Neural cell (in vitro differentiated cells): ENCODE measurements at regions not wholly inside any gene's neighbourhood (a gene's known extent, or its start where the extent isn't known, plus 50 kb on each side); places are given as distances from the start of the nearest gene placed in this dataset.

Experiments used
- H2AFZ ChIP-seq: fragments of 200-600, 300-800 bp; sonication (generic), shearing (Covaris generic); 2 replicates; pipeline ENCODE4 v1.6.0; 2014; ENCODE audit warnings: low read depth, mild to moderate bottlenecking, antibody characterized with exemption, low read length, moderate library complexity
- H3F3A ChIP-seq: fragments of 200-600 bp; shearing (Covaris generic); 2 replicates; pipeline ENCODE4 v1.6.1; 2016; ENCODE audit warnings: mild to moderate bottlenecking, moderate library complexity, mixed read lengths, antibody characterized with exemption, low read length; ENCODE audit not compliant: insufficient read depth, poor library complexity, severe bottlenecking
- H3K27ac ChIP-seq: fragments of 200-600, 300-800 bp; sonication (generic), shearing (Covaris generic); 2 replicates; pipeline ENCODE4 v1.5.1; 2014; ENCODE audit warnings: mild to moderate bottlenecking, low read length, moderate library complexity
- H3K27me3 ChIP-seq: fragments of 300-800, 200-600 bp; sonication (generic), shearing (Covaris generic); 2 replicates; pipeline ENCODE4 v1.6.0; 2014; ENCODE audit warnings: mild to moderate bottlenecking, low read depth, low read length, moderate library complexity; ENCODE audit not compliant: insufficient read depth
- H3K36me3 ChIP-seq: fragments of 300-800, 200-600 bp; sonication (generic), shearing (Covaris generic); 2 replicates; pipeline ENCODE4 v1.5.1; 2014; ENCODE audit warnings: mild to moderate bottlenecking, antibody characterized with exemption, low read length, moderate library complexity; ENCODE audit not compliant: insufficient read depth
- H3K4me2 ChIP-seq: fragments of 300-800, 200-600 bp; sonication (generic), shearing (Covaris generic); 2 replicates; pipeline ENCODE4 v1.6.0; 2014; ENCODE audit warnings: mild to moderate bottlenecking, low read length
- H3K4me3 ChIP-seq: fragments of 300-800, 200-600 bp; sonication (generic), shearing (Covaris generic); 2 replicates; pipeline ENCODE4 v1.5.1; 2014; ENCODE audit warnings: mild to moderate bottlenecking, low read length, moderate library complexity
- H3K79me2 ChIP-seq: fragments of 200-600 bp; shearing (Covaris generic); replicated peaks from 2 replicates; pipeline ENCODE4 v1.6.0; 2014; ENCODE audit warnings: mild to moderate bottlenecking, low read length, moderate library complexity; ENCODE audit not compliant: insufficient read depth
- H3K9ac ChIP-seq: fragments of 300-800, 200-600 bp; sonication (generic), shearing (Covaris generic); 2 replicates; pipeline ENCODE4 v1.6.1; 2016; ENCODE audit warnings: mild to moderate bottlenecking, low read length, mixed read lengths
- H3K9me2 ChIP-seq: fragments of 200-600 bp; shearing (Covaris generic); 2 replicates; pipeline ENCODE4 v1.6.1; 2016; ENCODE audit warnings: mild to moderate bottlenecking, low read length, mixed read lengths; ENCODE audit not compliant: insufficient read depth
- H3K9me3 ChIP-seq: fragments of 200-600, 300-800 bp; sonication (generic), shearing (Covaris generic); 2 replicates; pipeline ENCODE4 v1.6.1; 2016; ENCODE audit warnings: mild to moderate bottlenecking, mixed run types, low read length, moderate library complexity, mixed read lengths
- H4K20me1 ChIP-seq: fragments of 200-600 bp; shearing (Covaris generic); 2 replicates; pipeline ENCODE4 v1.6.1; 2016; ENCODE audit warnings: mild to moderate bottlenecking, mixed run types; ENCODE audit not compliant: insufficient read depth
- EP300 ChIP-seq: fragments of 450-650 bp; conservative IDR thresholded peaks from 2 replicates; pipeline ENCODE4 v1.6.1; 2014; ENCODE audit warnings: antibody characterized with exemption, mild to moderate bottlenecking, moderate library complexity; ENCODE audit not compliant: poor library complexity, severe bottlenecking
- EZH2 ChIP-seq: fragments of 200-600, 300-800 bp; shearing (Covaris generic), sonication (generic); IDR thresholded peaks from 2 replicates; pipeline ENCODE4 v1.6.1; 2014; ENCODE audit warnings: antibody characterized with exemption, low read length, borderline replicate concordance, mild to moderate bottlenecking; ENCODE audit not compliant: insufficient read depth, poor library complexity, severe bottlenecking
- MXI1 ChIP-seq: fragments of 450-650 bp; conservative IDR thresholded peaks from 2 replicates; pipeline ENCODE4 v1.6.1; 2014; ENCODE audit warnings: antibody characterized with exemption, mild to moderate bottlenecking; ENCODE audit not compliant: poor library complexity, severe bottlenecking
- POLR2AphosphoS5 ChIP-seq: IDR thresholded peaks from 2 replicates; pipeline ENCODE4 v1.6.1; 2012
- RAD21 ChIP-seq: fragments of 450-650 bp; conservative IDR thresholded peaks from 2 replicates; pipeline ENCODE4 v1.6.1; 2014; ENCODE audit warnings: antibody characterized with exemption, mild to moderate bottlenecking, moderate library complexity
- SMC3 ChIP-seq: fragments of 450-650 bp; conservative IDR thresholded peaks from 2 replicates; pipeline ENCODE4 v1.6.1; 2014; ENCODE audit warnings: antibody characterized with exemption, mild to moderate bottlenecking, moderate library complexity; ENCODE audit not compliant: poor library complexity
- TAF1 ChIP-seq: IDR thresholded peaks from 2 replicates; pipeline ENCODE4 v1.6.1; 2012; ENCODE audit warnings: low read depth
- TF ChIP-seq, protein P1 (sequence below): fragments of 450-650 bp; IDR thresholded peaks from 2 replicates; pipeline ENCODE4 v1.5.1; 2014; ENCODE audit warnings: antibody characterized with exemption, mild to moderate bottlenecking, moderate library complexity; ENCODE audit not compliant: poor library complexity, severe bottlenecking
- TF ChIP-seq, protein P2 (sequence below): IDR thresholded peaks from 2 replicates; pipeline ENCODE4 v1.6.1; 2012; ENCODE audit warnings: borderline replicate concordance

DNA sequence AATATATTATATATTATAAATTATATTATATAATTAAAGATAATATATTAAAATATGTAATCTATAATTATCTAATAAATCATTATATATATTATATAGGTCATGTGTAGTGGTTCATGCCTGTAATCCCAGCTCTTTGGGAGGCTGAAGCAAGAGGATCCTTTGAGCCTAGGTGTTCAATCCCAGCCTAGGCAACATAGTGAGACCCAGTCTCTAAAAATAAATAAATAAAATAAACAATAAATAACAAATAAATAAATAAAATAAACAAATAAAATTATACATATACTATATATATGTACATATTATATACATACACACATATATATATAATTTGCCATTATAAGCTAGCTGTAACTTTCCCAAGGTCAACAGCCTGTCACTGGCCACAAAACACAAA lies 277.7 kb downstream of the SETD4 start:
- TF ChIP-seq, protein P1, sequence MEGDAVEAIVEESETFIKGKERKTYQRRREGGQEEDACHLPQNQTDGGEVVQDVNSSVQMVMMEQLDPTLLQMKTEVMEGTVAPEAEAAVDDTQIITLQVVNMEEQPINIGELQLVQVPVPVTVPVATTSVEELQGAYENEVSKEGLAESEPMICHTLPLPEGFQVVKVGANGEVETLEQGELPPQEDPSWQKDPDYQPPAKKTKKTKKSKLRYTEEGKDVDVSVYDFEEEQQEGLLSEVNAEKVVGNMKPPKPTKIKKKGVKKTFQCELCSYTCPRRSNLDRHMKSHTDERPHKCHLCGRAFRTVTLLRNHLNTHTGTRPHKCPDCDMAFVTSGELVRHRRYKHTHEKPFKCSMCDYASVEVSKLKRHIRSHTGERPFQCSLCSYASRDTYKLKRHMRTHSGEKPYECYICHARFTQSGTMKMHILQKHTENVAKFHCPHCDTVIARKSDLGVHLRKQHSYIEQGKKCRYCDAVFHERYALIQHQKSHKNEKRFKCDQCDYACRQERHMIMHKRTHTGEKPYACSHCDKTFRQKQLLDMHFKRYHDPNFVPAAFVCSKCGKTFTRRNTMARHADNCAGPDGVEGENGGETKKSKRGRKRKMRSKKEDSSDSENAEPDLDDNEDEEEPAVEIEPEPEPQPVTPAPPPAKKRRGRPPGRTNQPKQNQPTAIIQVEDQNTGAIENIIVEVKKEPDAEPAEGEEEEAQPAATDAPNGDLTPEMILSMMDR = no peak
- TF ChIP-seq MXI1 (no peak), SMC3 (no peak), RAD21 (no peak), EP300 (no peak), EZH2 (no peak), POLR2AphosphoS5 (no peak), TAF1 (no peak)
- TF ChIP-seq, protein P2, sequence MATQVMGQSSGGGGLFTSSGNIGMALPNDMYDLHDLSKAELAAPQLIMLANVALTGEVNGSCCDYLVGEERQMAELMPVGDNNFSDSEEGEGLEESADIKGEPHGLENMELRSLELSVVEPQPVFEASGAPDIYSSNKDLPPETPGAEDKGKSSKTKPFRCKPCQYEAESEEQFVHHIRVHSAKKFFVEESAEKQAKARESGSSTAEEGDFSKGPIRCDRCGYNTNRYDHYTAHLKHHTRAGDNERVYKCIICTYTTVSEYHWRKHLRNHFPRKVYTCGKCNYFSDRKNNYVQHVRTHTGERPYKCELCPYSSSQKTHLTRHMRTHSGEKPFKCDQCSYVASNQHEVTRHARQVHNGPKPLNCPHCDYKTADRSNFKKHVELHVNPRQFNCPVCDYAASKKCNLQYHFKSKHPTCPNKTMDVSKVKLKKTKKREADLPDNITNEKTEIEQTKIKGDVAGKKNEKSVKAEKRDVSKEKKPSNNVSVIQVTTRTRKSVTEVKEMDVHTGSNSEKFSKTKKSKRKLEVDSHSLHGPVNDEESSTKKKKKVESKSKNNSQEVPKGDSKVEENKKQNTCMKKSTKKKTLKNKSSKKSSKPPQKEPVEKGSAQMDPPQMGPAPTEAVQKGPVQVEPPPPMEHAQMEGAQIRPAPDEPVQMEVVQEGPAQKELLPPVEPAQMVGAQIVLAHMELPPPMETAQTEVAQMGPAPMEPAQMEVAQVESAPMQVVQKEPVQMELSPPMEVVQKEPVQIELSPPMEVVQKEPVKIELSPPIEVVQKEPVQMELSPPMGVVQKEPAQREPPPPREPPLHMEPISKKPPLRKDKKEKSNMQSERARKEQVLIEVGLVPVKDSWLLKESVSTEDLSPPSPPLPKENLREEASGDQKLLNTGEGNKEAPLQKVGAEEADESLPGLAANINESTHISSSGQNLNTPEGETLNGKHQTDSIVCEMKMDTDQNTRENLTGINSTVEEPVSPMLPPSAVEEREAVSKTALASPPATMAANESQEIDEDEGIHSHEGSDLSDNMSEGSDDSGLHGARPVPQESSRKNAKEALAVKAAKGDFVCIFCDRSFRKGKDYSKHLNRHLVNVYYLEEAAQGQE = no peak
- Histone ChIP-seq H3F3A (no peaks in the 10 kb centered on the region), H3K9me2 (no peaks in the 10 kb centered on the region), H3K9me3 (peaks cover 5% of the 10 kb centered on the region), H3K27ac (no peak overlapping the region), H3K4me3 (no peak overlapping the region), H3K27me3 (no peaks in the 10 kb centered on the region), H3K36me3 (no peaks in the 10 kb centered on the region), H3K4me2 (no peak overlapping the region), H2AFZ (no peak overlapping the region), H4K20me1 (no peaks in the 10 kb centered on the region), H3K9ac (no peak overlapping the region), H3K79me2 (no peaks in the 10 kb centered on the region)

DNA sequence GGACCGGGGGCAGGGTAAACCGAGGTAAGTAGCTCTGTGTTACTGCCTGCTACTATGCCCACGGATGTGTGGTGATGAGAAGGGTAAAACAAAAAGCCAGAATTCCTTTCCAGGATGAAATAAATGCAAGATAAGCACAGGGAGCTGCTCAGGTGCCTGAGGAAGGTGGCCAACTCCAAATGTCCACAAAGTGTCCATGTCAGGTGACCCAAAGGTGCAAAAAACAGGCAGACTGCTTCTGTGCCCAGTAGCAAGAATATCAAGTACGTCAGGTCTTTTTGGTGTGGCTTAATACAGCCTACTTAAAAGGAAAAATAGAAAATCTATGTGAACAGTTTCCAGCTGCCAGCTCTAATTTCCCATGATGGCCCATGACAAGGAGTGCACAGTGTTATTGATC lies 279.3 kb downstream of the SETD4 start:
- Histone ChIP-seq H4K20me1 (no peaks in the 10 kb centered on the region), H3K4me3 (no peak overlapping the region), H2AFZ (no peak overlapping the region), H3K27ac (no peak overlapping the region), H3K9ac (no peak overlapping the region), H3F3A (no peaks in the 10 kb centered on the region), H3K79me2 (no peaks in the 10 kb centered on the region), H3K9me3 (peaks cover 5% of the 10 kb centered on the region), H3K9me2 (no peaks in the 10 kb centered on the region), H3K4me2 (no peak overlapping the region), H3K27me3 (no peaks in the 10 kb centered on the region), H3K36me3 (no peaks in the 10 kb centered on the region)
- no peak for TF ChIP-seq SMC3
- no peak for TF ChIP-seq EP300
- TF ChIP-seq, protein P1 = no peak
- TF ChIP-seq RAD21 = no peak
- TF ChIP-seq, protein P2 = no peak
- TF ChIP-seq POLR2AphosphoS5 = no peak
- no peak for TF ChIP-seq TAF1
- no peak for TF ChIP-seq MXI1
- TF ChIP-seq EZH2 = no peak
